HG02678 (cell line): ENCODE measurements at regions not wholly inside any gene's neighbourhood (a gene's known extent, or its start where the extent isn't known, plus 50 kb on each side); places are given as distances from the start of the nearest gene placed in this dataset.
"Not testable (repeated sequence)": the region's sequence is repeated elsewhere in the genome, so short reads cannot be mapped to it uniquely, and the experiment has no call there.

Experiments used
- ATAC-seq: cut with Tn5 transposase; IDR thresholded peaks from one replicate; pipeline ENCODE4 v1.9.1; 2021; ENCODE audit warnings: mild to moderate bottlenecking, moderate library complexity; ENCODE audit not compliant: unreplicated experiment

GRCh38 chr3:35296944-35297343 lies 342.4 kb upstream of the ARPP21 start:
- ATAC-seq = not testable (repeated sequence)

- no peak for ATAC-seq
Observed at GRCh38 chr3:35305406-35305805, 333.9 kb upstream of the ARPP21 start.

- no peak for ATAC-seq
Observed at GRCh38 chr3:35307296-35307695, 332.0 kb upstream of the ARPP21 start.

DNA sequence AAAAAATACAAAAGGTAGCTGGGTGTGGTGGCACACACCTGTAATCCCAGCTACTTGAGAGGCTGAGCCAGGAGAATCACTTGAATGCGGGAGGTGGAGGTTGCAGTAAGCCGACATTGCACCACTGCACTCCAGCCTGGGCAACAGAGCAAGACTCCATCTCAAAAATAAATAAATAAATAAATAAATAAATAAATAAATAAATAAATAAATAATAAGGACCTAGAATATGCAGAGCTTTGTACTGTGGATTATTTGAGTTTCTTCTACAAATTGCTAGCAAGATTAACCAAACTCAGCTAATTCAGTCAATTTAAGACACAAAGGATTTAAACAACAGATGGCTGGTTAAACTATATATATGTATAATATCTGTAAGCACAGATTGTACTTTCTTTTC lies 322.5 kb upstream of the ARPP21 start:
- ATAC-seq = not testable (repeated sequence)

DNA sequence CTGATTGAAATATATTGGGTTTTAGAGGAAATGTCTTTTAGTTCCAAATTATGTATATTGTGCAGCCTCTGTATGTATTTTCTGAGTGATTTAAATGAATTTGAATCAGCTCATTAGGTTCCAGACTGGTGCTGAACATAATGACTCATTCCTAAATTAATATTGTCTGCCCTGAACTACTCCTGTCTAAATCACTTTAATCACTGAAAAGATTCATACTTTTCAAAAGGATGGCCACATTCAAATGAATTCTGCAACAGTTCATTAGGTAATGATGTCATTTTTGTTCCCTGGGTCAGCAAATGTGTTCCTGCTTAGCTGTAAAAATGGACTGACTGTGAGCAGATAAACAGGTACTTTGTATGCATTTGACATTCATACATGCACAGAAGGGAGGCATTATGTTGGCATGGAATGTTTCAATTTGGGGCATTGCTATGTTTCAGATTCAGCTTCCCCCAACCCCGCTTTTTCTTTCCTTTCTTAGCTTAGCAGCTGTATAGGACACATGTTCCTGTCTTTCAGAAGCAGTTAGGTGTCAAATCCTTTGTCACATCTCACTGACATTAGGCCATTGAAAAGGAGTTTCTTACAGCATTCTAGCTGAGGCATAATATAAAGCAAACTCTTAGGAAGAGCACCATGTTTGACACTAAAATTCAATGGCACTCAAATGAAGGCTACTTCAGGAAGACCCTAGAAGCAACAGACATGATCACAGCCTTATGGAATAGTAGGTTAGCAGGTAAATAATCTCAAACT lies 318.5 kb upstream of the ARPP21 start:
- ATAC-seq = no peak

- no peak for ATAC-seq
Observed at GRCh38 chr3:35322070-35322469, 317.3 kb upstream of the ARPP21 start.

DNA sequence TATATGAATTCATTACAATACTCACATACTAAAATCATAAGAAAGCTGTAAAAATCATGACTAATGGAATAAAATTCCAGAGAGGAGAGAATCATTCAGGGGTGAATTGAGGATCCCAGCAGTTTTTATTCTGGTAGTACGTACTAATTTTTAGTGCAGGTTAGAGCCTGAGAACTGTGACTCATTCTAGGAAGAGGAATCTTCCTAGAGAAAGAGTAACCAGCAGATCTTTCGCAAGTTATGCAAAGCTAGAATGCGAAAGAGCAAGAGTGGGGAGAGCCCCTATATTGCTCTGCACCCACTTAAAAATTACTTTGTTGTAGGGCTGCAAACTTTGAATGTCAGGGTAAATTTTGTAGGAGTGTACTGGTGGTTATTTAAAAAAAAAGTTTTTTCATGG lies 303.6 kb upstream of the ARPP21 start:
- ATAC-seq = no peak

- ATAC-seq = no peak
Observed at GRCh38 chr3:35336601-35337000, 302.7 kb upstream of the ARPP21 start.

GRCh38 chr3:35338186-35338585 lies 301.1 kb upstream of the ARPP21 start:
- no peak for ATAC-seq

DNA sequence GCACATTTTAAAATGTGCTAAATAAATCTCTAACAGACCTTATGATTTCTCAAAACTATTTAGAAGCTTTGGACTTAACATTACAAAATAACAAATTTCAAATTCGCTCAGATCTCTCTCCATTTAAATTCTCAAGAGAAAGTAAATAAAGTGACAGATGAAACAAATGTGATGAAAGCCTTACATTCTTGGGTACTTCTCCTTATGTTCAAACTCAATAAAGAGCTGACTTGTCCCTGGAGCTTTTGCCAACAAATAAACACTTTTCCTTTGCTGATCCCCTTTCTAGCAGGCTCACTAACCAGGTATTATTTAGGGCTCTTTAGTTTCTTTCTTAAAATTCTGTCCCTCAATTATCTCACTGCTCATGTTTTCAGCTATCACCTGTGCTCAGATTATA lies 259.1 kb upstream of the ARPP21 start:
- ATAC-seq = no peak

DNA sequence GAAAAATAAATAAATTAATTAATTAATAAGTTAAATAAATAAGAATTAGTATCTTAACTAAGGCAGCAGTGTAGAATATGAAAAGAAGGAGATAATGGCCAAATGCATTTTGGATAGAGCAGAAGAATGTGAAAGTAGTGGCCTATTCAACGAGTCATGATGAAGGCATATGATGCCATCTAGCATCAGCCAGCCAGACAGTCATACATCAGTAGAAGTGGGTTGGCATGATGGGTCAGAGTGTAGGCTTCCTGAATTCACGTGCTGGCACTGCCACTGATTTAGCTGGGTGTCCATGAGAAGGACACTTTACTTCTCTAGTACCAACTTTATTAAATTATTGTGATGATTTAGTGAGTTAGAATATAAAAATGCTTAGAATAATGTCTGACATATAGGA lies 256.1 kb upstream of the ARPP21 start:
- no peak for ATAC-seq

DNA sequence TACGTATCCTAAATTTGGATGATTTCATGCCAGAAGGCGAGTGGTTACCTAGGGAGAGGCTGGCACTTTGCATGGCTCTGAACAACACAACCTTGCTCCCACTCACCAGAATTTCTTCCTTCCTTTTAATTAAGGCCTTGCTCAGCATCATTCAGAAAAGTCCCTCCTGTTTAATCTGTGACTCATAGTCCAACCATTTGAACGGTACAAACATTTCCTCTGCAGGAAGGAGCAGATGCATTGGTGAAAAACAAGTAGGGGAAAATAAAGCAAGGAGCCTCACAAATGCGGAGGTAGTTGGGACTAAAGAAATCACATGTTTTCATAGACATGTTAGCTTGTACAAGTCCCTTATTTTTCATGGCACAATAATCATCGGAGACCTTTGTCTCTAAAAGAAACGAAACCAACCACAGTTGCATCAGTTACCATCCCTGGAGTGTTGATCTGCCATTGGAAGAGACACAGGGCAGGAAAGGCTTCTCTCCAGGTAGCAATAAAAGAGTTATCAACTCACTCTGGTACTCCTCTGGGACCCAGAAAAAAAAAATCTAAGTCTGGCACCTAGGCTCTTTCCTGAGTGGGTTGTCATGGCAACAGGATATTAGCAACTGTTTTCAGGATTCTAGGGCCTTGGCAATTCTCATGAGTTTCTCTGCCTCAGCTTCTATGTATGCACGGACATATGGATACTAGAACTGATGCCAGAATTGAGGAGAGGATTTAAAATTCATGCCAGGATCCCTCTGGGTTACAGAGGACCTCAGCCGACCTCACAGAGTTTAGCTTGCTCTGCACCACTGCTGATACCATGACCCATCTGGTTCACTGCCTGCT lies 255.4 kb upstream of the ARPP21 start:
- ATAC-seq = no peak

DNA sequence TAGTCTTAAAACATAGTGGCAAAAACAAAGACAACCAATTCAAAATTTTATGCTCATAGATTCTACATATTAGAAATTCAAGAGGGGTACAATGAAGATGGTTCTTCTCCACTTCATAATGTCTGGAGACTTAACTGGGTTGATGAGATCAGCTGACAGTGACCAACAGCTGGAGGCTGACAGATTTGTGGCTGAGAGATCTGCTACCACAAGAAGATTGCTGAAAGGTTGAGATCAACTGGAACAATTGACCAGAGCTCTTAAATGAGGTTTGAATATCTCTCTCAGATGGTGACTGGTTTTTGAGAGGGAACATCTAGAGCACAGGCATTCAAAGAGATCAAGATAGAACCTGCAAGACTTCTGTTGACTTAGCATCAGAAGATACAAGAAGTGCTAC lies 254.1 kb upstream of the ARPP21 start:
- ATAC-seq = no peak

GRCh38 chr3:35389907-35390306 lies 249.4 kb upstream of the ARPP21 start:
- no peak for ATAC-seq

GRCh38 chr3:35392187-35392586 lies 247.1 kb upstream of the ARPP21 start:
- no peak for ATAC-seq

DNA sequence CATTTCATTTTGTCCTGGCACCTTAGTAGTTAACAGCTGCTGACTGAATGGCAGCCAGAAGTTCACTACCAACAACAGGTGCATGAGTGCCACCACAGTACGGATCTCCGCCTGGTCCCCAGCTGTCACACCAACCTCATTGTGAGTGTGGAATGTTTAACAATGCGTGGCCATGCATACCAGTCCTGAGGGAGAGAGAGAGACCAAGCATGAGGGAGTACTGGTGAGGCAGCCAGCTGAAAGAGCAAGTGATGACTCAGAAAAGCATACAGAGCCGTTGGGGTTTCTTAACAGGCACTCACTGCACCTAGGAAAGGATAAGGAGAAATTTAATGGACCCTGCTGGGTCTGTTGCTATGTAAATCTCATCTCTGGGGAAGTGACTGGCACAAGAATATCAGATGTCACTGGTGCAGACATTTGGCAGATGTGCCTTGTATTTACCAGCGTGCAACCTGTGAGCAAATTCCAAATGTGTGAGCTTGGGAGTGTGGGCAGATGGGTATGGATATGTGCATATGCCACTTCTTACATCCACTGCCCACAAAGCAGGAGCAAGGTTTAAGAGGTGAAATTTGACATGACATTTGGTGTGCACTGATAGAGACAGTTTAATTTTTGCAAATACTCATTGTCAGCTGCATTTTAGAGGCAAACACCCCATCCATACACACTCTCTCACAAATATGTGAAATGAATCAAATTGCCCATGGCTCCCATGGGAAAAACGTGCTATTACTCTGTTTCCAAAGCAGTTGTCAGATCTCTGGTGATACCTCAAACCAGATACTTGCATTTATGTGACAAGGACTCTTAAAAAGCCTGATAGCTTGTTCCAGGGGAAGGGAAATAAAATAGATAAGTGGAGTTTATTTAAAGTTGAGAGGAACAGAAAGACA lies 245.2 kb upstream of the ARPP21 start:
- ATAC-seq = no peak

GRCh38 chr3:35394905-35395304 lies 244.4 kb upstream of the ARPP21 start:
- ATAC-seq = no peak

GRCh38 chr3:35401671-35402070 lies 237.7 kb upstream of the ARPP21 start:
- no peak for ATAC-seq

DNA sequence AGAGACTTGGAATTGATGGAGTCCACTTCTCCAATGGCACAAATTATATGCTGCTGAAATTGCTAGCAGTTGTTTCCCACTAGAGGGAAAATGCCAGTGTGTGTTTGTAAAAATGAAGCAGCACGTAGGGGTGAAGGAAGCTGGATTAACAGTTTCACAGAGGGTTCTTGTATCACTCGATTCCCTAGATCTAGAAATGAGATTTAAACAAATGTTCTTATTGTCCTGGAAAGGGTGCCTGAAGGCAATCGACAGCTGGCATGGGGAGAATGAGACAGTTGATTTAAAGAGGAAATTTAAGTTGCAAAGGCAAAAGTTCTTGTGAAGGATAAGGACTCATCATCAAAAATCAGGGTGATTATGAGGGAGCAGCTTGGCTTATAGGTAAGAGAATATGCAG lies 234.8 kb upstream of the ARPP21 start:
- no peak for ATAC-seq

GRCh38 chr3:35408882-35409281 lies 230.4 kb upstream of the ARPP21 start:
- ATAC-seq = no peak

- no peak for ATAC-seq
Observed at GRCh38 chr3:35409991-35410390, 229.3 kb upstream of the ARPP21 start.
